ENCODE measurements at regions not wholly inside any gene's neighbourhood (a gene's known extent, or its start where the extent isn't known, plus 50 kb on each side); places are given as distances from the start of the nearest gene placed in this dataset.

GRCh38 chr2:7609974-7610373 is 692.8 kb downstream of the RNF144A start:
- H3K79me1 ChIP-seq (ENCODE audit: insufficient read depth, low read depth, low read length, poor library complexity, severe bottlenecking), result no peaks in the 10 kb centered on the region
- no peak overlapping the region for H3K4me2 ChIP-seq (ENCODE audit: insufficient read depth, insufficient read length, low read length)
- no peaks in the 10 kb centered on the region for H3K23me2 ChIP-seq (ENCODE audit: insufficient read length, low read depth, low read length, poor library complexity, severe bottlenecking)
- H2BK12ac ChIP-seq (ENCODE audit: insufficient read length, low read depth, low read length), result no peak overlapping the region
- H2BK15ac ChIP-seq (ENCODE audit: low read depth, low read length), result no peak overlapping the region
- no peak overlapping the region for H3K4ac ChIP-seq (ENCODE audit: low read depth, low read length)
- H3K9me3 ChIP-seq (ENCODE audit: control insufficient read depth, low read depth, low read length), result no peaks in the 10 kb centered on the region
- no peak overlapping the region for H3K14ac ChIP-seq (ENCODE audit: insufficient read depth, low read length)
- H3K23ac ChIP-seq (ENCODE audit: insufficient read length, low read depth, low read length), result no peak overlapping the region
- Mint-ChIP-seq H3K27me3 (ENCODE audit: low read depth) (peaks cover 4% of the 10 kb centered on the region), H3K4me3 (no peak overlapping the region), H3K9me3 (no peaks in the 10 kb centered on the region; a peak in 1 of 5 replicates), H3K36me3 (ENCODE audit: insufficient read depth in 1 of 3, low read depth in 3 of 3) (no peaks in the 10 kb centered on the region; a peak in 1 of 7 replicates), H3K4me1 (peaks cover 7 to 9% of the 10 kb centered on the region in 2 experiments), H3K27ac (no peak overlapping the region; a peak in 1 of 7 replicates)
- no CpG with 5 or more reads among the region's 8 CpGs for WGBS (ENCODE audit: extremely low coverage, insufficient read length, low lambda C conversion rate)
- no peak overlapping the region for H2BK5ac ChIP-seq (ENCODE audit: insufficient read length, low read length)
- TF ChIP-seq CTCF (conservative IDR thresholded peaks at IDR 0.05), result no peak
- no peak overlapping the region for H3K18ac ChIP-seq (ENCODE audit: insufficient read length, low read depth, low read length)
- no peak overlapping the region for H2BK120ac ChIP-seq (ENCODE audit: low read depth, low read length, poor library complexity, severe bottlenecking)
- no peaks in the 10 kb centered on the region for H3K4me1 ChIP-seq (ENCODE audit: insufficient read depth, low read length)
- no peak overlapping the region for H4K91ac ChIP-seq (ENCODE audit: insufficient read length, low read depth, low read length)
- no peak overlapping the region for H2BK20ac ChIP-seq (ENCODE audit: low read depth, low read length, poor library complexity, severe bottlenecking)
- H3T11ph ChIP-seq (ENCODE audit: low read length), result no peak overlapping the region
- H3K56ac ChIP-seq (ENCODE audit: insufficient read length, low read depth, low read length), result no peak overlapping the region
- H4K5ac ChIP-seq (ENCODE audit: insufficient read length, low read depth, low read length), result no peak overlapping the region
- H4K8ac ChIP-seq (replicated peaks; ENCODE audit: insufficient read length, low read depth, low read length), result no peak overlapping the region
- H3K27me3 ChIP-seq (ENCODE audit: insufficient read depth, low read length), result no peaks in the 10 kb centered on the region
- no peak overlapping the region for H2AFZ ChIP-seq (ENCODE audit: low read length)
- H3K79me2 ChIP-seq (ENCODE audit: insufficient read depth, low read length), result no peaks in the 10 kb centered on the region
- no peak overlapping the region for H2AK5ac ChIP-seq (ENCODE audit: insufficient read length, low read length)
- DNase-seq, result no peak
- no peaks in the 10 kb centered on the region for H4K20me1 ChIP-seq (ENCODE audit: control insufficient read depth, insufficient read depth, insufficient read length)
- H3K27ac ChIP-seq (ENCODE audit: insufficient read length, low read depth, low read length), result no peak overlapping the region
- no peak overlapping the region for H3K9ac ChIP-seq (ENCODE audit: extremely low read depth, insufficient read length, low read length)

All from H9 (cell line).